Prostate gland (tissue), 2 donors: ENCODE measurements at regions not wholly inside any gene's neighbourhood (a gene's known extent, or its start where the extent isn't known, plus 50 kb on each side); places are given as distances from the start of the nearest gene placed in this dataset.

Source experiments
- CTCF ChIP-seq, 4 experiments: fragments of 200-600 bp in 2 of 4; fragments of 450-650 bp in 2 of 4; sonication (generic) in 2 of 4; IDR thresholded peaks; 1 replicate in 3 of 4; 2 replicates in 1 of 4; pipeline ENCODE4 v1.5.1; 2016 to 2019; ENCODE audit warnings: antibody characterized with exemption in 4 of 4, mild to moderate bottlenecking in 2 of 4, moderate library complexity in 2 of 4
- POLR2A ChIP-seq: fragments of 450-650 bp; IDR thresholded peaks from one replicate; pipeline ENCODE4 v1.6.1; 2016; ENCODE audit warnings: antibody characterized with exemption, mild to moderate bottlenecking
- POLR2AphosphoS5 ChIP-seq: sonication (generic); formaldehyde crosslinking; IDR thresholded peaks from one replicate; pipeline ENCODE4 v1.6.1; 2017; ENCODE audit warnings: antibody characterized with exemption

GRCh38 chr2:102086150-102086872, 56.2 kb upstream of the IL1R1 start:
- TF ChIP-seq POLR2A (no peak), POLR2AphosphoS5 (no peak), CTCF (IDR thresholded peaks at IDR 0.05) (no peak)
